HG03039 (cell line): ENCODE measurements at regions not wholly inside any gene's neighbourhood (a gene's known extent, or its start where the extent isn't known, plus 50 kb on each side); places are given as distances from the start of the nearest gene placed in this dataset.

Source experiments
- ATAC-seq: cut with Tn5 transposase; IDR thresholded peaks from one replicate; pipeline ENCODE4 v1.9.1; 2021; ENCODE audit warnings: mild to moderate bottlenecking, moderate library complexity; ENCODE audit not compliant: unreplicated experiment

DNA sequence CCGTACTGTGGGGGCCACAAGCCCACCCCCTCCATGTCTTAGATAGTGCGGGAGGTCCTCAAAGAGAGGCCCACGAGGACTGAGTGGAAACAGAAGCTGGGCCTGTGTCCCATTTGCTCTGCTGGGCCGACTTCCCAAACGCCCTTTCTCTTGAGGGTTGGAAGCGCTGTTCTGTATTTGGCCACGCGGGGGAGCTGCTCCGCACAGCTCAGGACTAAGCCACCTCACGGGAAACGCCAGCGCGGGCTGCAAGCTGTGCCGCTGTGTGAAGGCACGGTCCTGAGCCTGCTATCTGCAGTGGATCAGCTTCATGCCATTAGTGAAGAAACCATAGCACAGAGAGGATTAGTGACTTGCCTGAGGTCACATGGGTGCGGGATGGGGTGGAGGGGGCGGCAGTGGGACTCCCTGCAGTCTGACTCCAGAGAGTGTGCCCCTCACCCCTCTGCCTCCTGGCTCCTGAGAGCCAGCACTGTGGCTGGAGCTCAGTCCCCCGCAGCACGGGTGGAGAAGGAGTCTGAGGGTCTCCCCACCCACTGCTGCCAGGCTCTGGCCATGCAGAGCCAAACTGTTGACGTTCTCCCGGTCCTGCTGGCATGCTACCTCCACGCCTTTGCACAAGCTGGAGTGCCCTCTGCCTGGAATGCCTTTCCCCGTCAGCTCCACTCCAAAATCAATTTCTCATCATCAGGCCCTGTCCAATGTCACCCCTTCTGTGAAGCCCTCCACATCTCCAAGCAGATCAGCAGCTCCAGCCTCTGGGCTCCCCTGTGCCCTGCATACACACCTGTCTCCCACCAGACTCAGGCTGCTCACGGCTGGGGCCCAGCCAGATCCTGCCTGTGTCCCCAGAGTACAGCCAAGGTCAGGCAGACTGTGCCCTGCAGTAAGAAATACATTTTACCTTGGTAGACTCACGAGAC is 51.5 kb upstream of the LRRC32 start:
- ATAC-seq, result peak; percentile 59

- ATAC-seq, result no peak
These were observed 52.6 kb upstream of the LRRC32 start for GRCh38 chr11:76723142-76723541.

DNA sequence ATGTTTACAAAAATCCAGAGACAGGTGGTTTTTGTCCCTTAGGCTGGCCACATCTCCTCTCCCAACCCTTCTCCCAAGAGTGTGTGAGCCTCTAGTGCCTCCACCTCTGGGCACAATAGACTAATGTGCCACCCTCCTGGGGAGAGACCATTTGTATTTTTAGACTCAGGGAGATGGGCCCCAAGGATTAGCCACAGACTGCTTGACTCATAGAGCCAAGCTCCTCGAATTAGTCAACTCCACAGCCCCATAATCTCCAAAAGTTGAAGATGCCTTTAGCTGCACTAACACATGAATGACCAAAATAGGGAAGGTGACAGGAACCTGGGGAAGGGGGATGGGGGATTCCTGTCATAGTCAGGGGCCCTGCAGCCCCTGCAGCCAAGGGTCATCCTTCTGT is 53.0 kb upstream of the LRRC32 start:
- ATAC-seq, result no peak

- ATAC-seq, result no peak
These were observed 53.7 kb upstream of the LRRC32 start for GRCh38 chr11:76724171-76724768.

DNA sequence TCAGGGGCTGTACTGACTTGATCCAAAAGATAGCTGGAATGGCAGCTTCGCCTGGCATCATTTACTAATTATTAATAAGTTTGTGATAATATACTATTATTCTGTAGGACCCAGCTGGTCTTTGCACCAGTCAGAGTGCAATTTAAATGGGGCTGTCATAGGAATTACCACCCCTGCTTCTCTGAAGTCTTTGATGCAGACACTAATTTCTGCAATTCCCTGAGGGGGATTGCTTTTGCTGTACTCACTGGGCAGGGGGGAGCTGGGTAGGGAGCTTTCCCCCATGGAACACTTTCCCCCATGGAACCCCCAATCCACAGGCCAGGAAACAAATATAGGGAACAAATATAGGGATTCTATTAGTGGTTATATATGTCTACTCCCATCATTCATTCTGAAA is 54.9 kb upstream of the TSKU start:
- no peak for ATAC-seq

GRCh38 chr11:76728778-76729177 is 54.4 kb upstream of the TSKU start:
- ATAC-seq, result no peak

GRCh38 chr11:76729214-76729613 is 53.9 kb upstream of the TSKU start:
- ATAC-seq, result no peak

GRCh38 chr11:76730887-76731565 is 52.1 kb upstream of the TSKU start:
- no peak for ATAC-seq

DNA sequence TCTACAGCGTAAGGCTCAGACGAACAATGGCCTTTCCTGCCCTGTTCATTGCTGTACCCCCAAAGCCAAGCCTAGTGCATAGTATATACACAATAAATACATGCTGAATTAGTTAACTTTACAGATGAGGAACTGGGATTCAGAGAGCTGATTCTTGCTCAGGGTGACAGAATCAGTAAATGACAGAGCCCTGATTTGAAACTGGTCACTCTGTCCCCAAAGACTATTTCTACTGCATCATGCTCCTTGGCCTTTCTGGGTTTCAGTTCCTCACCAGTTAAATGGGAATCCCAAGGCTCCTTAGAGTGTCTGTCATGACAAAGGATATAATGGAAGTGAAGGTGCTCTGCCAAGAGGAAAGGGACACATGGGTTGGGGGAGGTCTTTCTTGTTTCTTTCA is 50.5 kb upstream of the TSKU start:
- ATAC-seq, result no peak
